WTC11 (cell line): ENCODE measurements at regions not wholly inside any gene's neighbourhood (a gene's known extent, or its start where the extent isn't known, plus 50 kb on each side); places are given as distances from the start of the nearest gene placed in this dataset.

Experiments
- ATAC-seq: fragments of 200-7000 bp; cut with Tn5 transposase; 2 replicates; pipeline ENCODE4 v1.10.0; 2021; ENCODE audit warnings: mild to moderate bottlenecking, moderate library complexity
- CTCF ChIA-PET: fragments of 300-600 bp; sonication (Branson Sonifier 250); formaldehyde crosslinking; loops from one replicate; lab custom pipeline; 2021; ENCODE audit warnings: antibody characterized with exemption; lab: Charles Lee
- POLR2A ChIA-PET: fragments of 350-600 bp; sonication (Branson Sonifier 250); formaldehyde crosslinking; loops from one replicate; lab custom pipeline; 2021; ENCODE audit warnings: antibody characterized with exemption; lab: Charles Lee
- DNase-seq: peaks from one replicate; pipeline ENCODE4 v3.0.0; 2021; ENCODE audit warnings: low spot score
- H3K27ac Mint-ChIP-seq: 2 replicates; pipeline ENCODE4 v1.8.0; 2021; ENCODE audit warnings: mixed read lengths
- H3K27me3 Mint-ChIP-seq: 2 replicates; pipeline ENCODE4 v1.8.0; 2021; ENCODE audit warnings: low read depth, mild to moderate bottlenecking, moderate library complexity, mixed read lengths
- H3K36me3 Mint-ChIP-seq: 2 replicates; pipeline ENCODE4 v1.8.0; 2021; ENCODE audit warnings: mixed read lengths
- H3K4me1 Mint-ChIP-seq: 2 replicates; pipeline ENCODE4 v1.8.0; 2022; ENCODE audit warnings: mixed read lengths
- H3K4me3 Mint-ChIP-seq: 2 replicates; pipeline ENCODE4 v1.8.0; 2021; ENCODE audit warnings: mild to moderate bottlenecking, moderate library complexity, mixed read lengths
- H3K9me3 Mint-ChIP-seq: 2 replicates; pipeline ENCODE4 v1.8.0; 2021; ENCODE audit warnings: mixed read lengths
- CBFB ChIP-seq: sonication (generic); formaldehyde crosslinking; IDR thresholded peaks from 2 replicates; pipeline ENCODE4 v1.8.1; 2022; ENCODE audit warnings: mild to moderate bottlenecking, low read depth, missing genetic modification reagents
- CREM ChIP-seq: sonication (generic); formaldehyde crosslinking; IDR thresholded peaks from 2 replicates; pipeline ENCODE4 v1.8.1; 2022; ENCODE audit warnings: mild to moderate bottlenecking, missing genetic modification reagents, moderate library complexity
- FOXJ3 ChIP-seq: sonication (generic); formaldehyde crosslinking; IDR thresholded peaks from 2 replicates; pipeline ENCODE4 v1.9.0; 2021; ENCODE audit warnings: missing genetic modification reagents, mild to moderate bottlenecking, borderline replicate concordance
- FOXK1 ChIP-seq: sonication (generic); formaldehyde crosslinking; IDR thresholded peaks from 2 replicates; pipeline ENCODE4 v1.8.0; 2022; ENCODE audit warnings: mild to moderate bottlenecking, moderate library complexity, missing genetic modification reagents
- JAZF1 ChIP-seq: fragments of 250-450 bp; sonication (Bioruptor Pico); IDR thresholded peaks from 2 replicates; pipeline ENCODE4 v1.9.0; 2021; ENCODE audit warnings: moderate library complexity, mild to moderate bottlenecking, inconsistent platforms
- KAT7 ChIP-seq: sonication (generic); formaldehyde crosslinking; IDR thresholded peaks from 2 replicates; pipeline ENCODE4 v1.8.1; 2023; ENCODE audit warnings: missing genetic modification reagents, mild to moderate bottlenecking, borderline replicate concordance
- NFATC4 ChIP-seq: fragments of 250-450 bp; sonication (Bioruptor Pico); IDR thresholded peaks from 2 replicates; pipeline ENCODE4 v1.9.0; 2021; ENCODE audit warnings: mild to moderate bottlenecking
- NR1H2 ChIP-seq: sonication (generic); formaldehyde crosslinking; IDR thresholded peaks from 2 replicates; pipeline ENCODE4 v1.9.0; 2021; ENCODE audit warnings: mild to moderate bottlenecking, moderate library complexity, missing genetic modification reagents
- NR3C1 ChIP-seq: sonication (generic); formaldehyde crosslinking; conservative IDR thresholded peaks from 2 replicates; pipeline ENCODE4 v1.8.1; 2023; ENCODE audit warnings: low read depth, mild to moderate bottlenecking, missing genetic modification reagents
- OVOL2 ChIP-seq: fragments of 250-450 bp; sonication (Bioruptor Pico); IDR thresholded peaks from 2 replicates; pipeline ENCODE4 v1.9.0; 2021; ENCODE audit warnings: mild to moderate bottlenecking, borderline replicate concordance
- SMAD3 ChIP-seq: sonication (generic); formaldehyde crosslinking; IDR thresholded peaks from 2 replicates; pipeline ENCODE4 v1.8.0; 2022; ENCODE audit warnings: missing genetic modification reagents, mild to moderate bottlenecking, borderline replicate concordance
- TCF7 ChIP-seq: sonication (generic); formaldehyde crosslinking; IDR thresholded peaks from 2 replicates; pipeline ENCODE4 v1.8.0; 2022; ENCODE audit warnings: mild to moderate bottlenecking, low read depth, missing genetic modification reagents, moderate library complexity
- TEAD1 ChIP-seq: sonication (generic); formaldehyde crosslinking; IDR thresholded peaks from 2 replicates; pipeline ENCODE4 v1.8.0; 2022; ENCODE audit warnings: mild to moderate bottlenecking, missing genetic modification reagents
- ZNF263 ChIP-seq: sonication (generic); formaldehyde crosslinking; IDR thresholded peaks from 2 replicates; pipeline ENCODE4 v1.8.1; 2022; ENCODE audit warnings: low read depth, mild to moderate bottlenecking, moderate library complexity, missing genetic modification reagents
- ZNF317 ChIP-seq: sonication (generic); formaldehyde crosslinking; IDR thresholded peaks from 2 replicates; pipeline ENCODE4 v1.8.1; 2023; ENCODE audit warnings: low read depth, mild to moderate bottlenecking, moderate library complexity, missing genetic modification reagents, borderline replicate concordance
- ZNF416 ChIP-seq: fragments of 250-450 bp; sonication (Bioruptor Pico); IDR thresholded peaks from 2 replicates; pipeline ENCODE4 v1.9.0; 2021; ENCODE audit warnings: mild to moderate bottlenecking, inconsistent platforms
- TF ChIP-seq, protein P1 (sequence below): sonication (generic); formaldehyde crosslinking; IDR thresholded peaks from 2 replicates; pipeline ENCODE4 v1.8.1; 2023; ENCODE audit warnings: mild to moderate bottlenecking, missing genetic modification reagents, moderate library complexity
- TF ChIP-seq, protein P2 (sequence below): sonication (generic); formaldehyde crosslinking; conservative IDR thresholded peaks from 2 replicates; pipeline ENCODE4 v1.8.1; 2023; ENCODE audit warnings: mild to moderate bottlenecking, low read depth, missing genetic modification reagents, moderate library complexity
- TF ChIP-seq, protein P3 (sequence below): fragments of 250-450 bp; sonication (Bioruptor Pico); IDR thresholded peaks from 2 replicates; pipeline ENCODE4 v1.9.0; 2021; ENCODE audit warnings: mild to moderate bottlenecking, borderline replicate concordance
- TF ChIP-seq, protein P4 (sequence below): sonication (generic); formaldehyde crosslinking; IDR thresholded peaks from 2 replicates; pipeline ENCODE4 v1.8.0; 2022; ENCODE audit warnings: mild to moderate bottlenecking, missing genetic modification reagents
- TF ChIP-seq, protein P5 (sequence below): fragments of 250-450 bp; sonication (Bioruptor Pico); conservative IDR thresholded peaks from 2 replicates; pipeline ENCODE4 v1.9.0; 2021; ENCODE audit warnings: mild to moderate bottlenecking

DNA sequence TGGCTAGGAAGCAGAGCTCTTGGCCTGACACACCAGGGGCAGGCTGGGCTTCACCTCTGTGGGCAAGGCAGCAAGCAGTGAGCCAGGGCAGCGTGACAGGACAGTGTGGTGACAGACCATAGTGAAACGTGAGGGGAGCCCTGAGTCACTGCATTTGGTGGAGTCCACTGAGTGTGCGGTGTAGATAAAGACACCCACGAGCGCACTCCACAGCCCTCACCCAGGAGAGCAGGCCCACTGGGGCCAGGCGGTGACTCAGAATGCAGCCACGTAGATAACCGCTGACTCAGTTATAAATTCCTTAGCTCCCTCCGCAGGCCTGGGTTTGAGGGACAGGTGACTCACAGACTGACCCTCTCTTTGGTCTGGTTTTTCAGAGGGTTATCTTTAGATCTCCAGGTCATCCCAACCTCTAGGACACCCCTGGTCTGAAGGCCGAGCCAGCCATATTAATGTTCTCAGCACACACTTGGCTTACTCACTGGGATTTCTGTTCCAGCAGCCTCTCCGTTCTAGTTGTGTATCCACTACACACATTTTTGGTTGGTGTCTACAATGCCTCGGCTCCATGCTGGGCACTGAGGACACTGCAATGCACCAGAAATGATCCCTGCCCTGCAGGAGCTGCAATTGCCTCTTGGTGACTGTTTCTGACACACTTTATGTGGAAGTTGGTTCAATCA lies 90.2 kb upstream of the TSPAN2 start:
- POLR2A ChIA-PET: no interaction called here
- peaks cover 4% of the 10 kb centered on the region for H3K9me3 Mint-ChIP-seq
- DNase-seq: no peak
- TF ChIP-seq, protein P1, sequence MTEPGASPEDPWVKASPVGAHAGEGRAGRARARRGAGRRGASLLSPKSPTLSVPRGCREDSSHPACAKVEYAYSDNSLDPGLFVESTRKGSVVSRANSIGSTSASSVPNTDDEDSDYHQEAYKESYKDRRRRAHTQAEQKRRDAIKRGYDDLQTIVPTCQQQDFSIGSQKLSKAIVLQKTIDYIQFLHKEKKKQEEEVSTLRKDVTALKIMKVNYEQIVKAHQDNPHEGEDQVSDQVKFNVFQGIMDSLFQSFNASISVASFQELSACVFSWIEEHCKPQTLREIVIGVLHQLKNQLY (CRISPR knock-in tag): no peak
- TF ChIP-seq NR3C1 (CRISPR knock-in tag): no peak
- no peak for TF ChIP-seq ZNF416 (CRISPR knock-in tag)
- TF ChIP-seq, protein P2, sequence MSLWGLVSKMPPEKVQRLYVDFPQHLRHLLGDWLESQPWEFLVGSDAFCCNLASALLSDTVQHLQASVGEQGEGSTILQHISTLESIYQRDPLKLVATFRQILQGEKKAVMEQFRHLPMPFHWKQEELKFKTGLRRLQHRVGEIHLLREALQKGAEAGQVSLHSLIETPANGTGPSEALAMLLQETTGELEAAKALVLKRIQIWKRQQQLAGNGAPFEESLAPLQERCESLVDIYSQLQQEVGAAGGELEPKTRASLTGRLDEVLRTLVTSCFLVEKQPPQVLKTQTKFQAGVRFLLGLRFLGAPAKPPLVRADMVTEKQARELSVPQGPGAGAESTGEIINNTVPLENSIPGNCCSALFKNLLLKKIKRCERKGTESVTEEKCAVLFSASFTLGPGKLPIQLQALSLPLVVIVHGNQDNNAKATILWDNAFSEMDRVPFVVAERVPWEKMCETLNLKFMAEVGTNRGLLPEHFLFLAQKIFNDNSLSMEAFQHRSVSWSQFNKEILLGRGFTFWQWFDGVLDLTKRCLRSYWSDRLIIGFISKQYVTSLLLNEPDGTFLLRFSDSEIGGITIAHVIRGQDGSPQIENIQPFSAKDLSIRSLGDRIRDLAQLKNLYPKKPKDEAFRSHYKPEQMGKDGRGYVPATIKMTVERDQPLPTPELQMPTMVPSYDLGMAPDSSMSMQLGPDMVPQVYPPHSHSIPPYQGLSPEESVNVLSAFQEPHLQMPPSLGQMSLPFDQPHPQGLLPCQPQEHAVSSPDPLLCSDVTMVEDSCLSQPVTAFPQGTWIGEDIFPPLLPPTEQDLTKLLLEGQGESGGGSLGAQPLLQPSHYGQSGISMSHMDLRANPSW (CRISPR knock-in tag): no peak
- no peak for TF ChIP-seq TEAD1 (CRISPR knock-in tag)
- no peak for TF ChIP-seq FOXJ3 (CRISPR knock-in tag)
- TF ChIP-seq ZNF263 (CRISPR knock-in tag): no peak
- TF ChIP-seq, protein P3, sequence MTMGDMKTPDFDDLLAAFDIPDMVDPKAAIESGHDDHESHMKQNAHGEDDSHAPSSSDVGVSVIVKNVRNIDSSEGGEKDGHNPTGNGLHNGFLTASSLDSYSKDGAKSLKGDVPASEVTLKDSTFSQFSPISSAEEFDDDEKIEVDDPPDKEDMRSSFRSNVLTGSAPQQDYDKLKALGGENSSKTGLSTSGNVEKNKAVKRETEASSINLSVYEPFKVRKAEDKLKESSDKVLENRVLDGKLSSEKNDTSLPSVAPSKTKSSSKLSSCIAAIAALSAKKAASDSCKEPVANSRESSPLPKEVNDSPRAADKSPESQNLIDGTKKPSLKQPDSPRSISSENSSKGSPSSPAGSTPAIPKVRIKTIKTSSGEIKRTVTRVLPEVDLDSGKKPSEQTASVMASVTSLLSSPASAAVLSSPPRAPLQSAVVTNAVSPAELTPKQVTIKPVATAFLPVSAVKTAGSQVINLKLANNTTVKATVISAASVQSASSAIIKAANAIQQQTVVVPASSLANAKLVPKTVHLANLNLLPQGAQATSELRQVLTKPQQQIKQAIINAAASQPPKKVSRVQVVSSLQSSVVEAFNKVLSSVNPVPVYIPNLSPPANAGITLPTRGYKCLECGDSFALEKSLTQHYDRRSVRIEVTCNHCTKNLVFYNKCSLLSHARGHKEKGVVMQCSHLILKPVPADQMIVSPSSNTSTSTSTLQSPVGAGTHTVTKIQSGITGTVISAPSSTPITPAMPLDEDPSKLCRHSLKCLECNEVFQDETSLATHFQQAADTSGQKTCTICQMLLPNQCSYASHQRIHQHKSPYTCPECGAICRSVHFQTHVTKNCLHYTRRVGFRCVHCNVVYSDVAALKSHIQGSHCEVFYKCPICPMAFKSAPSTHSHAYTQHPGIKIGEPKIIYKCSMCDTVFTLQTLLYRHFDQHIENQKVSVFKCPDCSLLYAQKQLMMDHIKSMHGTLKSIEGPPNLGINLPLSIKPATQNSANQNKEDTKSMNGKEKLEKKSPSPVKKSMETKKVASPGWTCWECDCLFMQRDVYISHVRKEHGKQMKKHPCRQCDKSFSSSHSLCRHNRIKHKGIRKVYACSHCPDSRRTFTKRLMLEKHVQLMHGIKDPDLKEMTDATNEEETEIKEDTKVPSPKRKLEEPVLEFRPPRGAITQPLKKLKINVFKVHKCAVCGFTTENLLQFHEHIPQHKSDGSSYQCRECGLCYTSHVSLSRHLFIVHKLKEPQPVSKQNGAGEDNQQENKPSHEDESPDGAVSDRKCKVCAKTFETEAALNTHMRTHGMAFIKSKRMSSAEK (CRISPR knock-in tag): no peak
- no peaks in the 10 kb centered on the region for H3K4me1 Mint-ChIP-seq
- H3K36me3 Mint-ChIP-seq: no peaks in the 10 kb centered on the region
- ATAC-seq: no peak; the same call in 1 of the 2 replicates
- no peaks in the 10 kb centered on the region; the same call in 1 of the 2 replicates for H3K27me3 Mint-ChIP-seq
- peak overlapping the region; percentile 27; the same call in 1 of the 2 replicates for H3K27ac Mint-ChIP-seq
- H3K4me3 Mint-ChIP-seq: no peak overlapping the region
- CTCF ChIA-PET: interaction anchor here (1.7 kb wide), 1 partner anchor 41 kb away, joined by 9 read pairs; no protein-coding TSS in a partner anchor

DNA sequence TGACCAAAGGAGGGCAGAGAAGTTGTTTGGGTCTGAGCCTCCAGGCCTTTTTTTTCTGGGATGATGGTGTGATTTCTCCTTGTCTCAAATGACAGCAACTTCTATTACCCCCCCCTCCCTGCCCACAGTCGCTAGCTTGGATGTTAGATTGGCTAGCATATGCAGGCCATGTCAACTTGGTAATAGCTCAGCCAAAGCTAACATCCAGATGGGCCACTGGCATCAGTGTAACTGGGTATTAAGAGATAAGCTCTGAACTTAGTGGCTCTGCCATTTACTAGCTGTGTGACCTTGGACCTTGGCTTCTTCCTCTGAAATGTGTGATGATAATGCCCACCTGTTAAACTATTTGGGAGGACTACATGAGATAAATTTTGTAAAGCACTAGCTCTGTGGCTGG lies 86.9 kb upstream of the TSPAN2 start:
- Mint-ChIP-seq H3K27ac (no peak overlapping the region), H3K4me3 (no peak overlapping the region), H3K9me3 (peaks cover 8% of the 10 kb centered on the region), H3K4me1 (no peaks in the 10 kb centered on the region), H3K36me3 (no peaks in the 10 kb centered on the region), H3K27me3 (no peaks in the 10 kb centered on the region; the same call in none of the 2 replicates)
- ChIA-PET CTCF (no interaction called here), POLR2A (no interaction called here)
- ATAC-seq (no peak), DNase-seq (no peak)
- TF ChIP-seq CBFB (CRISPR knock-in tag) (no peak), OVOL2 (CRISPR knock-in tag) (no peak), FOXK1 (CRISPR knock-in tag) (no peak), TCF7 (CRISPR knock-in tag) (no peak), SMAD3 (CRISPR knock-in tag) (no peak), JAZF1 (CRISPR knock-in tag) (no peak), KAT7 (no peak), CREM (CRISPR knock-in tag) (no peak), ZNF317 (CRISPR knock-in tag) (no peak), NFATC4 (CRISPR knock-in tag) (no peak), NR1H2 (CRISPR knock-in tag) (no peak)
- TF ChIP-seq, protein P4, sequence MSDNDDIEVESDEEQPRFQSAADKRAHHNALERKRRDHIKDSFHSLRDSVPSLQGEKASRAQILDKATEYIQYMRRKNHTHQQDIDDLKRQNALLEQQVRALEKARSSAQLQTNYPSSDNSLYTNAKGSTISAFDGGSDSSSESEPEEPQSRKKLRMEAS (CRISPR knock-in tag): no peak
- TF ChIP-seq, protein P1 (CRISPR knock-in tag): no peak
- TF ChIP-seq, protein P5, sequence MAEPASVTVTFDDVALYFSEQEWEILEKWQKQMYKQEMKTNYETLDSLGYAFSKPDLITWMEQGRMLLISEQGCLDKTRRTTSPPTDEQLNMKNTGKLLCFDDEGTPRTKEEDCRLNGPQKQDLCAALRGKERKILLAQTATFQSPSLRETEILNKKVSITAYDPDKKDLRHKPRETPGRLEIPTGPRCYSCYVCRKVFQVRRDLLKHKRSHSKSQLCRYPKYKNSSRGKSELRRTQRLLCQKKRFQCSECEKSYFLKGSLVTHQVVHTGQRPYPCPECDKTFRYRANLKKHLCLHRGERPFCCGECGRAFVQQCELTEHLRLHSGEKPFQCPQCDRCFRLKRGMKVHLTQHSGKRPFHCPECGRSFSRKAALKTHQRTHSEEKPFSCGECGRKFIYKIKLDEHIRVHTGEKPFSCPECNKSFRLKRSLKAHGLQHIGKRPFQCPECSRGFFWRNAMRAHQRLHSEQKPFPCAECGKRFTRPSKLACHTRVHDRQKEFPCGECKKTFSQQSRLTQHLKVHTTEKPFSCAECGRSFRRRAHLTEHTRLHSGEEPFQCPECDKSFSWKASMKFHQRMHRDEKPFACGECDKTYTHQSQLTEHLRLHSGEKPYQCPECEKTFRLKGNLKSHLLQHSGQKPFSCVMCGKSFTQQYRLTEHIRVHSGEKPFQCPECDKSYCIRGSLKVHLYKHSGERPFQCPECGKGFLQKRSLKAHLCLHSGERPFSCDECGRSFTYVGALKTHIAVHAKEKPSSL (CRISPR knock-in tag): no peak
